ENCODE measurements at regions not wholly inside any gene's neighbourhood (a gene's known extent, or its start where the extent isn't known, plus 50 kb on each side); places are given as distances from the start of the nearest gene placed in this dataset.

- TF ChIP-seq CTCF (IDR thresholded peaks at IDR 0.05) (no peak), EZH2 (IDR thresholded peaks at IDR 0.05; ENCODE audit: borderline replicate concordance, insufficient read depth, low read depth, low read length, poor library complexity, severe bottlenecking) (no peak)
- no peak for DNase-seq
- H3K27me3 ChIP-seq (replicated peaks in 1 of 4; ENCODE audit: control extremely low read depth in 1 of 4, control insufficient read depth in 3 of 4, insufficient read depth in 4 of 4, low read length in 3 of 4): no peaks in the 10 kb centered on the region
- POLR2A ChIA-PET: no interaction called here
- H3K4me2 ChIP-seq (replicated peaks; ENCODE audit: low read depth, low read length, poor library complexity, severe bottlenecking): no peak overlapping the region
- intact Hi-C loops (cut with micrococcal nuclease): no loop called here
- H3K9ac ChIP-seq (ENCODE audit: low read length): no peak overlapping the region
- no peak overlapping the region for H3K4me3 ChIP-seq (ENCODE audit: control extremely low read depth in 1 of 5, extremely low read depth in 1 of 5, insufficient read depth in 1 of 5, low read depth in 2 of 5, low read length in 4 of 5)
- H2AFZ ChIP-seq (ENCODE audit: insufficient read depth, low read depth, low read length, poor library complexity, severe bottlenecking): no peak overlapping the region
- H4K20me1 ChIP-seq (ENCODE audit: control insufficient read depth, insufficient read depth, low read length, poor library complexity, severe bottlenecking): no peaks in the 10 kb centered on the region
- no peaks in the 10 kb centered on the region for H3K9me3 ChIP-seq (ENCODE audit: control extremely low read depth in 1 of 3, control insufficient read depth in 2 of 3, insufficient read depth in 1 of 3, low read length in 2 of 3)
- Mint-ChIP-seq H3K27ac (no peak overlapping the region), H3K4me1 (no peaks in the 10 kb centered on the region), H3K4me3 (no peak overlapping the region), H3K9me3 (ENCODE audit: insufficient read depth) (peaks cover 5% of the 10 kb centered on the region), H3K27me3 (peaks cover 8% of the 10 kb centered on the region)
- H3K36me3 ChIP-seq (replicated peaks in 1 of 2; ENCODE audit: control extremely low read depth in 1 of 2, control insufficient read depth in 1 of 2, extremely low read depth in 1 of 2, insufficient read depth in 2 of 2, low read length in 1 of 2): no peaks in the 10 kb centered on the region
- H3K27ac ChIP-seq (ENCODE audit: low read length in 2 of 2): no peak overlapping the region
- no peaks in the 10 kb centered on the region for H3K79me2 ChIP-seq (ENCODE audit: control insufficient read depth, insufficient read depth, low read length)
- CTCF ChIA-PET: no interaction called here
- no peaks in the 10 kb centered on the region for H3K4me1 ChIP-seq (ENCODE audit: control insufficient read depth in 2 of 2, insufficient read depth in 2 of 2, low read length in 2 of 2)
- ATAC-seq (ENCODE audit: low read depth): no peak
Observed at GRCh38 chr17:33403194-33403593, 110.1 kb upstream of the ASIC2 start.

- intact Hi-C loops (cut with micrococcal nuclease): no loop called here
- peaks cover 6% of the 10 kb centered on the region for H3K9me3 Mint-ChIP-seq (ENCODE audit: insufficient read depth)
- no peaks in the 10 kb centered on the region for H3K79me2 ChIP-seq (ENCODE audit: control insufficient read depth, insufficient read depth, low read length)
Observed at GRCh38 chr17:33404070-33404819, 111.2 kb upstream of the ASIC2 start.

More at GRCh38 chr17:33404070-33404819, 111.2 kb upstream of the ASIC2 start:
- TF ChIP-seq CTCF (IDR thresholded peaks at IDR 0.05) (no peak), EZH2 (IDR thresholded peaks at IDR 0.05; ENCODE audit: borderline replicate concordance, insufficient read depth, low read depth, low read length, poor library complexity, severe bottlenecking) (no peak)
- Histone ChIP-seq H4K20me1 (ENCODE audit: control insufficient read depth, insufficient read depth, low read length, poor library complexity, severe bottlenecking) (no peaks in the 10 kb centered on the region), H3K4me3 (ENCODE audit: control extremely low read depth in 1 of 5, extremely low read depth in 1 of 5, insufficient read depth in 1 of 5, low read depth in 2 of 5, low read length in 4 of 5) (no peak overlapping the region), H3K4me2 (replicated peaks; ENCODE audit: low read depth, low read length, poor library complexity, severe bottlenecking) (no peak overlapping the region), H3K9ac (ENCODE audit: low read length) (no peak overlapping the region), H2AFZ (ENCODE audit: insufficient read depth, low read depth, low read length, poor library complexity, severe bottlenecking) (no peak overlapping the region), H3K9me3 (ENCODE audit: control extremely low read depth in 1 of 3, control insufficient read depth in 2 of 3, insufficient read depth in 1 of 3, low read length in 2 of 3) (no peaks in the 10 kb centered on the region), H3K27me3 (replicated peaks in 1 of 4; ENCODE audit: control extremely low read depth in 1 of 4, control insufficient read depth in 3 of 4, insufficient read depth in 4 of 4, low read length in 3 of 4) (no peaks in the 10 kb centered on the region), H3K4me1 (ENCODE audit: control insufficient read depth in 2 of 2, insufficient read depth in 2 of 2, low read length in 2 of 2) (no peaks in the 10 kb centered on the region), H3K36me3 (replicated peaks in 1 of 2; ENCODE audit: control extremely low read depth in 1 of 2, control insufficient read depth in 1 of 2, extremely low read depth in 1 of 2, insufficient read depth in 2 of 2, low read length in 1 of 2) (no peaks in the 10 kb centered on the region), H3K27ac (ENCODE audit: low read length in 2 of 2) (no peak overlapping the region)
- ChIA-PET CTCF (no interaction called here), POLR2A (no interaction called here)
- Mint-ChIP-seq H3K4me3 (no peak overlapping the region), H3K4me1 (no peaks in the 10 kb centered on the region), H3K27ac (no peak overlapping the region), H3K27me3 (peaks cover 8% of the 10 kb centered on the region)
- ATAC-seq (ENCODE audit: low read depth) (no peak), DNase-seq (no peak)
- 88% methylated on average over 2 of the region's 4 CpGs for WGBS (ENCODE audit: insufficient coverage)
